ENCODE measurements at regions not wholly inside any gene's neighbourhood (a gene's known extent, or its start where the extent isn't known, plus 50 kb on each side); places are given as distances from the start of the nearest gene placed in this dataset.

- no peak overlapping the region for H3K4me3 ChIP-seq (ENCODE audit: low read depth, low read length)
- no peak for TF ChIP-seq CTCF (IDR thresholded peaks at IDR 0.05; ENCODE audit: insufficient read depth, low read depth, low read length, missing control alignments)
- no peak for DNase-seq (ENCODE audit: low read depth)
Observed at GRCh38 chr14:80426683-80427082, 215.4 kb upstream of the DIO2 start.

- no peak overlapping the region for H3K4me3 ChIP-seq (ENCODE audit: low read depth, low read length)
- no peak for TF ChIP-seq CTCF (IDR thresholded peaks at IDR 0.05; ENCODE audit: insufficient read depth, low read depth, low read length, missing control alignments)
- DNase-seq (ENCODE audit: low read depth) = no peak
Observed at GRCh38 chr14:80425686-80426085, 214.4 kb upstream of the DIO2 start.

GRCh38 chr14:80419769-80420168 is 208.5 kb upstream of the DIO2 start:
- no peak for TF ChIP-seq CTCF (IDR thresholded peaks at IDR 0.05; ENCODE audit: insufficient read depth, low read depth, low read length, missing control alignments)
- no peak for DNase-seq (ENCODE audit: low read depth)
- H3K4me3 ChIP-seq (ENCODE audit: low read depth, low read length) = no peak overlapping the region

GRCh38 chr14:80419345-80419744 is 208.0 kb upstream of the DIO2 start:
- no peak for DNase-seq (ENCODE audit: low read depth)
- no peak overlapping the region for H3K4me3 ChIP-seq (ENCODE audit: low read depth, low read length)
- TF ChIP-seq CTCF (IDR thresholded peaks at IDR 0.05; ENCODE audit: insufficient read depth, low read depth, low read length, missing control alignments) = no peak

- TF ChIP-seq CTCF (IDR thresholded peaks at IDR 0.05; ENCODE audit: insufficient read depth, low read depth, low read length, missing control alignments) = no peak
- DNase-seq (ENCODE audit: low read depth) = no peak
Observed at GRCh38 chr14:80415636-80416035, 204.3 kb upstream of the DIO2 start.

GRCh38 chr14:80414080-80414479 is 202.8 kb upstream of the DIO2 start:
- TF ChIP-seq CTCF (IDR thresholded peaks at IDR 0.05; ENCODE audit: insufficient read depth, low read depth, low read length, missing control alignments) = no peak
- DNase-seq (ENCODE audit: low read depth) = no peak
- no peak overlapping the region for H3K4me3 ChIP-seq (ENCODE audit: low read depth, low read length)

More at GRCh38 chr14:80415636-80416035, 204.3 kb upstream of the DIO2 start:
- no peak overlapping the region for H3K4me3 ChIP-seq (ENCODE audit: low read depth, low read length)

GRCh38 chr14:80404413-80404812 is 193.1 kb upstream of the DIO2 start:
- DNase-seq (ENCODE audit: low read depth) = no peak
- TF ChIP-seq CTCF (IDR thresholded peaks at IDR 0.05; ENCODE audit: insufficient read depth, low read depth, low read length, missing control alignments) = no peak
- no peak overlapping the region for H3K4me3 ChIP-seq (ENCODE audit: low read depth, low read length)
